ENCODE measurements at regions not wholly inside any gene's neighbourhood (a gene's known extent, or its start where the extent isn't known, plus 50 kb on each side); places are given as distances from the start of the nearest gene placed in this dataset.

DNA sequence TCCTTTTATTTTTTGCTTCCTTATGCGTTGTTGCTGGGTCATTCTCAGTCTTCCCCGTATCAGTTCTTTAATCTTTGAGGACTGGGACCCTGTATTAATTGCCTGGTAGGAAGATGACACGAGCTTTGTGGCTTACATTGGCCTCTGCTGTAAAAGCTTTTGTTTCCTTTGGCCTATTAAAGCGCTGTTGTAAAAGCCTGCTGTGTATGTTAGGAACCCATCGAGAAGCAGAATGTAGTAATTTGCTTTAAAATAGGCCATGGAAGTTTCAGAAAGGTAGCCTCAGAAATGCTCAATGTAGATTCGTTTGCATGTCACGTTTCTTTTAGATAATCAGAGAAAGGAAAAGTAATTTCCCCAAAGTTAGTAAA lies 257.5 kb upstream of the STARD13 start:
- Mint-ChIP-seq H3K27me3 (no peaks in the 10 kb centered on the region), H3K4me3 (peak overlapping the region; percentile 96), H3K27ac (peak overlapping the region; percentile 100), H3K9me3 (ENCODE audit: insufficient read depth) (peaks cover 2% of the 10 kb centered on the region), H3K4me1 (peaks cover 38% of the 10 kb centered on the region)
- CTCF ChIA-PET: interaction anchor here (0.6 to 1.8 kb wide), 14 partner anchors 18 to 1228 kb away, joined by 3 to 7 read pairs (median 3); partner anchors contain the start of genes BRCA2, N4BP2L2, RFC3 and ZAR1L
- peak overlapping the region; percentile 94 for H3K9ac ChIP-seq (ENCODE audit: low read length)
- H3K9me3 ChIP-seq (ENCODE audit: control extremely low read depth in 1 of 3, control insufficient read depth in 2 of 3, insufficient read depth in 1 of 3, low read length in 2 of 3): no peaks in the 10 kb centered on the region
- no peak for TF ChIP-seq CTCF (IDR thresholded peaks at IDR 0.05)
- TF ChIP-seq EZH2 (IDR thresholded peaks at IDR 0.05; ENCODE audit: borderline replicate concordance, insufficient read depth, low read depth, low read length, poor library complexity, severe bottlenecking): no peak
- no peaks in the 10 kb centered on the region for H3K36me3 ChIP-seq (replicated peaks in 1 of 2; ENCODE audit: control extremely low read depth in 1 of 2, control insufficient read depth in 1 of 2, extremely low read depth in 1 of 2, insufficient read depth in 2 of 2, low read length in 1 of 2)
- H3K79me2 ChIP-seq (ENCODE audit: control insufficient read depth, insufficient read depth, low read length): peaks cover 4% of the 10 kb centered on the region
- ATAC-seq (ENCODE audit: low read depth) (no peak), DNase-seq (no peak)
- peaks cover 19 to 29% of the 10 kb centered on the region in 2 donors for H3K4me1 ChIP-seq (ENCODE audit: control insufficient read depth in 2 of 2, insufficient read depth in 2 of 2, low read length in 2 of 2)
- POLR2A ChIA-PET: interaction anchor here (0.9 to 1.4 kb wide), 4 partner anchors 275 to 1115 kb away, joined by 3 to 6 read pairs (median 3); partner anchors contain the start of genes PDS5B and RFC3
- 0% methylated on average over 5 of the region's 7 CpGs for WGBS (ENCODE audit: insufficient coverage)
- no peaks in the 10 kb centered on the region for H3K27me3 ChIP-seq (replicated peaks in 1 of 4; ENCODE audit: control extremely low read depth in 1 of 4, control insufficient read depth in 3 of 4, insufficient read depth in 4 of 4, low read length in 3 of 4)
- intact Hi-C loops (cut with micrococcal nuclease): loop anchor here (2.0 to 5.0 kb wide), 5 partner anchors 136 to 1400 kb away; partner anchors contain the start of gene NBEA
- H4K20me1 ChIP-seq (ENCODE audit: control insufficient read depth, insufficient read depth, low read length, poor library complexity, severe bottlenecking): no peaks in the 10 kb centered on the region
- H3K27ac ChIP-seq (ENCODE audit: low read length in 2 of 2): peak overlapping the region; percentile 95 to 100
- H3K4me2 ChIP-seq (replicated peaks; ENCODE audit: low read depth, low read length, poor library complexity, severe bottlenecking): peak overlapping the region; percentile 80
- H3K4me3 ChIP-seq (ENCODE audit: control extremely low read depth in 1 of 5, extremely low read depth in 1 of 5, insufficient read depth in 1 of 5, low read depth in 2 of 5, low read length in 4 of 5): peak overlapping the region; percentile 56 to 98 (median 82)
- peak overlapping the region; percentile 95 for H2AFZ ChIP-seq (ENCODE audit: insufficient read depth, low read depth, low read length, poor library complexity, severe bottlenecking)

DNA sequence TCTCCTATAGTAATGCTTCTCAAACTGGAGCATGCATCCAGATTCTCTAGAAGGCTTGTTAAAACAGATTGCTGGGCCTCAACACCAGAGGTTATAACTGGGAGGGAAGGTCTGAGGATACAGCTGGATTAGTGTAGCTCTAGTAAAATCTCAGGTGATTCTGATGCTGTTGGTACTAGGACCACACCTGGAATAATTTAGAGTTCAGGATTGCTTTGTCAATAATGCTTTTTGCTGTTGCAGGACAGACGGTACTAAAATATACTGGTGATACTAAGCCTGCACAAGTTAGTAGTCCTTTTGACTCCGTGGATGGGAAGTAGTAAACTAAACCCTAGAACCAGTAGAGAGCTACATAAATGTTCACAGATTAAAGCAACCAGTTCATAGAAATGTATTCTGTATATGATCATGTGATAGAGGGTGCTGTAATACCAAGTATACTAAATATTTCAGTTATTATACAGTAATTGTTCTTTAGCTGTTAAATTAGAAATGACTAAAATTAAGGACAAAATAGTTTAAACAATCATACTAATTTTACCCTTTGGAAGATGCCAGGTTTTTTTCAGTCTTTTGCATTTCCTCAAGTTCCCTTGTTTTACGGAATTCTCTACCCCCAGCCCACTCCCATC lies 258.2 kb upstream of the STARD13 start:
- intact Hi-C loops (cut with micrococcal nuclease): loop anchor here (2.0 to 5.0 kb wide), 5 partner anchors 135 to 1399 kb away; partner anchors contain the start of gene NBEA
- H3K27ac Mint-ChIP-seq: peak overlapping the region; percentile 100
- TF ChIP-seq CTCF (IDR thresholded peaks at IDR 0.05) (no peak), EZH2 (IDR thresholded peaks at IDR 0.05; ENCODE audit: borderline replicate concordance, insufficient read depth, low read depth, low read length, poor library complexity, severe bottlenecking) (no peak)
- Histone ChIP-seq H2AFZ (ENCODE audit: insufficient read depth, low read depth, low read length, poor library complexity, severe bottlenecking) (peak overlapping the region; percentile 95), H3K9me3 (ENCODE audit: control extremely low read depth in 1 of 3, control insufficient read depth in 2 of 3, insufficient read depth in 1 of 3, low read length in 2 of 3) (no peaks in the 10 kb centered on the region), H3K4me2 (replicated peaks; ENCODE audit: low read depth, low read length, poor library complexity, severe bottlenecking) (peak overlapping the region; percentile 80), H3K9ac (ENCODE audit: low read length) (peak overlapping the region; percentile 94), H3K4me3 (ENCODE audit: control extremely low read depth in 1 of 5, extremely low read depth in 1 of 5, insufficient read depth in 1 of 5, low read depth in 2 of 5, low read length in 4 of 5) (peak overlapping the region; percentile 56 to 98 (median 82)), H3K79me2 (ENCODE audit: control insufficient read depth, insufficient read depth, low read length) (no peaks in the 10 kb centered on the region), H4K20me1 (ENCODE audit: control insufficient read depth, insufficient read depth, low read length, poor library complexity, severe bottlenecking) (no peaks in the 10 kb centered on the region), H3K36me3 (replicated peaks in 1 of 2; ENCODE audit: control extremely low read depth in 1 of 2, control insufficient read depth in 1 of 2, extremely low read depth in 1 of 2, insufficient read depth in 2 of 2, low read length in 1 of 2) (no peaks in the 10 kb centered on the region), H3K4me1 (ENCODE audit: control insufficient read depth in 2 of 2, insufficient read depth in 2 of 2, low read length in 2 of 2) (peaks cover 22 to 35% of the 10 kb centered on the region in 2 donors), H3K27me3 (replicated peaks in 1 of 4; ENCODE audit: control extremely low read depth in 1 of 4, control insufficient read depth in 3 of 4, insufficient read depth in 4 of 4, low read length in 3 of 4) (no peaks in the 10 kb centered on the region), H3K27ac (ENCODE audit: low read length in 2 of 2) (peak overlapping the region; percentile 95 to 100)
- ChIA-PET CTCF (interaction anchor here (1.1 to 1.8 kb wide), 9 partner anchors 25 to 1005 kb away, joined by 3 to 7 read pairs (median 6); partner anchors contain the start of genes N4BP2L2 and RFC3), POLR2A (interaction anchor here (0.9 to 1.2 kb wide), 3 partner anchors 275 to 958 kb away, joined by 3 to 6 read pairs (median 3); partner anchors contain the start of genes PDS5B and RFC3)
- no peaks in the 10 kb centered on the region for H3K27me3 Mint-ChIP-seq
- H3K4me3 Mint-ChIP-seq: peak overlapping the region; percentile 96
- 88% methylated on average over 1 of the region's 3 CpGs for WGBS (ENCODE audit: insufficient coverage)
- peaks cover 2% of the 10 kb centered on the region for H3K9me3 Mint-ChIP-seq (ENCODE audit: insufficient read depth)
- no peak for ATAC-seq (ENCODE audit: low read depth)
- no peak for DNase-seq
- H3K4me1 Mint-ChIP-seq: peaks cover 44% of the 10 kb centered on the region

All from B cell (primary cell).